ENCODE measurements at regions not wholly inside any gene's neighbourhood (a gene's known extent, or its start where the extent isn't known, plus 50 kb on each side); places are given as distances from the start of the nearest gene placed in this dataset.

DNA sequence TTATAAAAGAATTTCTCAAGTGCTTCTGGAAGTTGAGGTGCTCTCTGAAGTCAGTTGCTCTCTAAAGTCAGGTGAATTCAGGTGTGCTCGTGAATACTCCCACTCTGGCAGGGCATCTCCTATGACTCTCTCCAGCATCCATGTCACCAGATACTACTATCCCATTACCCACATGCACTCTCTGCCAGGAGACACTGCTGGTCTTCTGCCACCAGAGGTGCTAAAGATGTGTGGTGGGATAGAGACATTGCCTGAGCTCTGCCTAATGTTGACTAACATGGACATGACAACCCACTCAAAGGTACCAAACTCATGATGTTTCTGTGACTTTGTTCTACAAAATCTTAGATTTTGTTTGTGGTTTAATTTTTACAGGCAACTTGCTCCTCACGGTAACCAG is 106.4 kb upstream of the HNRNPA3 start:
- Histone ChIP-seq H3K4me3 (ENCODE audit: low read depth, low read length) (no peak overlapping the region), H3K27me3 (ENCODE audit: control insufficient read depth, insufficient read depth, low read length) (no peaks in the 10 kb centered on the region), H3K36me3 (ENCODE audit: control insufficient read depth, insufficient read depth, low read length) (no peaks in the 10 kb centered on the region)
- TF ChIP-seq, protein P1, sequence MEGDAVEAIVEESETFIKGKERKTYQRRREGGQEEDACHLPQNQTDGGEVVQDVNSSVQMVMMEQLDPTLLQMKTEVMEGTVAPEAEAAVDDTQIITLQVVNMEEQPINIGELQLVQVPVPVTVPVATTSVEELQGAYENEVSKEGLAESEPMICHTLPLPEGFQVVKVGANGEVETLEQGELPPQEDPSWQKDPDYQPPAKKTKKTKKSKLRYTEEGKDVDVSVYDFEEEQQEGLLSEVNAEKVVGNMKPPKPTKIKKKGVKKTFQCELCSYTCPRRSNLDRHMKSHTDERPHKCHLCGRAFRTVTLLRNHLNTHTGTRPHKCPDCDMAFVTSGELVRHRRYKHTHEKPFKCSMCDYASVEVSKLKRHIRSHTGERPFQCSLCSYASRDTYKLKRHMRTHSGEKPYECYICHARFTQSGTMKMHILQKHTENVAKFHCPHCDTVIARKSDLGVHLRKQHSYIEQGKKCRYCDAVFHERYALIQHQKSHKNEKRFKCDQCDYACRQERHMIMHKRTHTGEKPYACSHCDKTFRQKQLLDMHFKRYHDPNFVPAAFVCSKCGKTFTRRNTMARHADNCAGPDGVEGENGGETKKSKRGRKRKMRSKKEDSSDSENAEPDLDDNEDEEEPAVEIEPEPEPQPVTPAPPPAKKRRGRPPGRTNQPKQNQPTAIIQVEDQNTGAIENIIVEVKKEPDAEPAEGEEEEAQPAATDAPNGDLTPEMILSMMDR (IDR thresholded peaks at IDR 0.05; ENCODE audit: insufficient read depth, low read length, poor library complexity, severe bottlenecking) = peak; percentile 19
- DNase-seq (ENCODE audit: low read depth) = no peak

DNA sequence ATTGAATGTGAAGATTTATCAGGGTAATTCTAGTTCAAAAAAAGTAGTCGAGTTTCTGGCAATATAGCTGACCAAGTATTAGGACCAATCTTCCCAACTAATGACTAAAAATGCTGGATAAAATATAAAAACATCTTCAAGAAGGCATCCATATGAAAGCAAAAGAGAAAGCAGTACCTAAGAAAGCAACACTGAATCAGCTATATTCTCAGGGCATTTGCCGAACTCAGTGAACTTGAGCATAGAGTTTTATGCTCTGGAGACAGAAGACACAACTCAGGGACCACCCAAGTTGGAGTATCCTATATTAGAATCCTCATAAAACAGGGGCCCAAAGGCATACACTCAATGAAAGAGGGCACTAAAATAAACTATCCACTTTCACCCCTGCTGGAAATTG is 103.7 kb upstream of the HNRNPA3 start:
- TF ChIP-seq, protein P1 (IDR thresholded peaks at IDR 0.05; ENCODE audit: insufficient read depth, low read length, poor library complexity, severe bottlenecking) = no peak
- no peaks in the 10 kb centered on the region for H3K27me3 ChIP-seq (ENCODE audit: control insufficient read depth, insufficient read depth, low read length)
- no peaks in the 10 kb centered on the region for H3K36me3 ChIP-seq (ENCODE audit: control insufficient read depth, insufficient read depth, low read length)
- no peak for DNase-seq (ENCODE audit: low read depth)
- no peak overlapping the region for H3K4me3 ChIP-seq (ENCODE audit: low read depth, low read length)

DNA sequence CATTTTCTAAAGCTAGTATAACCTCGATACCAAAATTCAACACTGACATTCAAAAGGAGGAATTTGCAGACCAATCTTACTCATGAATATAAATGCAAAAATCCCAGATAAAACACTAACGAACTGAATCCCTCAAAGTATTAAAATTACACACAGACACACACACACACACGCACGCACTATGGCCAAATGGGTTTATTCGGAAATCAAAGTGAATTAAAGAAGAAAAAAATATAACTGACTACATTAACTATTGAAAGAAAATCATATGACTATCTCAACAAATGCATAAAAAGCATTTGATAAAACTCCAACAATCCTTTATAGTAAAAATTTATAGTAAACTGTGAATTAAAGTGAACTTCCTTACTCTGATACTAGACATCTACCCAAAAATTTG is 97.9 kb upstream of the HNRNPA3 start:
- TF ChIP-seq, protein P1 (IDR thresholded peaks at IDR 0.05; ENCODE audit: insufficient read depth, low read length, poor library complexity, severe bottlenecking) = no peak
- Histone ChIP-seq H3K27me3 (ENCODE audit: control insufficient read depth, insufficient read depth, low read length) (no peaks in the 10 kb centered on the region), H3K4me3 (ENCODE audit: low read depth, low read length) (no peak overlapping the region), H3K36me3 (ENCODE audit: control insufficient read depth, insufficient read depth, low read length) (no peaks in the 10 kb centered on the region)
- no peak for DNase-seq (ENCODE audit: low read depth)

DNA sequence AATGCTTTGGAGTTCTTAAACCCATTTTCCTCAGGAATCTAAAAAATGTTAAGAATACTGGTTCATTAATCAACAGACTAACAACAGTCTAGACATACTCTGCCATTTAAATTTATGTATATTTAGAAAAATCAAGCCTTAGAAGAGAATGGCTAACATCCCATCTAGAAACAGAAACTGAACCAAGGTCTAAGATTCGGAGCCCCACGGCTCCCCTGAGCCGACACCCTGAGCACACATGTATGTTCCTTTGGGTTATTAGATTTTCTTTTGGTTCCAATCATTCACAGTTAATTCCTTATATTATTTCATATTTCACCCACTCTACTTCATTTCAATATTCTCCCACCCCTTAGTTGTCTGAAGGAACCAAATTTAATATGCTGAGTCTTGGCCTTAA is 94.8 kb upstream of the HNRNPA3 start:
- no peak for DNase-seq (ENCODE audit: low read depth)
- H3K4me3 ChIP-seq (ENCODE audit: low read depth, low read length) = no peak overlapping the region
- H3K27me3 ChIP-seq (ENCODE audit: control insufficient read depth, insufficient read depth, low read length) = no peaks in the 10 kb centered on the region

DNA sequence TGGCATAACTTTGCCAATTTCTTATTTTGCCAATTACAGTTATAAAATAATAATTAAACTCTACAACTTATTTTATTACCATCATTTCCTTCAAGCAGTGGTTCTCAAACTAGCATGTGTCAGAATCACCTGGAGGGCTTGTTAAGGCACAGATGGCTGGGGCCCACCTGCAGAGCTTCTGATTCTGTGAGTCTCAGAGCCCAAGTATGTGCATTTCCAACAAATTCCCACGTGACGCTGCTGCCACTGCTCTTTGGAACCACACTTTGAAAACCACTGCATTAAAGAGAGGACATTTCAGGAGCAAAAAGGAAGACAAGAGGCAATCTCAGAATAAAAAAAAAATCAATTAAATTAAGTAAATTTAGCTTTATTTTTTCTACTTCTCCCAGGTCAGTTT is 94.0 kb upstream of the HNRNPA3 start:
- Histone ChIP-seq H3K36me3 (ENCODE audit: control insufficient read depth, insufficient read depth, low read length) (no peaks in the 10 kb centered on the region), H3K4me3 (ENCODE audit: low read depth, low read length) (no peak overlapping the region), H3K27me3 (ENCODE audit: control insufficient read depth, insufficient read depth, low read length) (no peaks in the 10 kb centered on the region)
- DNase-seq (ENCODE audit: low read depth) = no peak
- TF ChIP-seq, protein P1 (IDR thresholded peaks at IDR 0.05; ENCODE audit: insufficient read depth, low read length, poor library complexity, severe bottlenecking) = no peak

More for the DNA sequence above, 94.8 kb upstream of the HNRNPA3 start:
- H3K36me3 ChIP-seq (ENCODE audit: control insufficient read depth, insufficient read depth, low read length) = no peaks in the 10 kb centered on the region
- TF ChIP-seq, protein P1 (IDR thresholded peaks at IDR 0.05; ENCODE audit: insufficient read depth, low read length, poor library complexity, severe bottlenecking) = no peak

DNA sequence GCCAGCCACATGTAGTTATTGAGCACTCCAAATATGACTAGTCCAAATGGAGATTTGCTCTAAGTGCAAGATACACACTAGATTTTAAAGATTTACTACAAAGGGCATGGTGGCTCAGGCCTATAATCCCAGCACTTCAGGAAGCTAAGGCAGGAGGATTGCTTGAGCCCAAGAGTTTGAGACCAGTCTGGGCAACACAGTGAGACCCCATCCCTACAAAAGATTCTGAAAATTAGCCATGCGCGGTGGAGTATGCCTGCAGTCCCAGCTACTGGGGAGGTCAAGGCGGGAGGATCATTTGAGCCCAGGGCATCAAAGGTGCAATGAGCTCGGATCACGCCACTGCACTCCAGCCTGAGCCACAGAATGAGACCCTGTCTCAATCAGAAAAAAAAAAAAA is 93.5 kb upstream of the HNRNPA3 start:
- Histone ChIP-seq H3K4me3 (ENCODE audit: low read depth, low read length) (no peak overlapping the region), H3K36me3 (ENCODE audit: control insufficient read depth, insufficient read depth, low read length) (no peaks in the 10 kb centered on the region), H3K27me3 (ENCODE audit: control insufficient read depth, insufficient read depth, low read length) (no peaks in the 10 kb centered on the region)
- TF ChIP-seq, protein P1 (IDR thresholded peaks at IDR 0.05; ENCODE audit: insufficient read depth, low read length, poor library complexity, severe bottlenecking) = no peak
- DNase-seq (ENCODE audit: low read depth) = no peak
